Fibroblast of skin of back (primary cell): ENCODE measurements at regions not wholly inside any gene's neighbourhood (a gene's known extent, or its start where the extent isn't known, plus 50 kb on each side); places are given as distances from the start of the nearest gene placed in this dataset.

Experiments used
- DNase-seq: peaks from one replicate; pipeline ENCODE4 v3.0.0-alpha.2; 2013

- no peak for DNase-seq
Observed at GRCh38 chr17:27396045-27396444, 60.2 kb upstream of the KSR1 start.

GRCh38 chr17:27396941-27397340 is 59.3 kb upstream of the KSR1 start:
- DNase-seq, result peak; percentile 60

- no peak for DNase-seq
Observed at GRCh38 chr17:27398691-27399090, 57.6 kb upstream of the KSR1 start.

- no peak for DNase-seq
Observed at GRCh38 chr17:27400991-27401390, 55.3 kb upstream of the KSR1 start.

GRCh38 chr17:27402943-27403342 is 53.3 kb upstream of the KSR1 start:
- DNase-seq, result no peak

DNA sequence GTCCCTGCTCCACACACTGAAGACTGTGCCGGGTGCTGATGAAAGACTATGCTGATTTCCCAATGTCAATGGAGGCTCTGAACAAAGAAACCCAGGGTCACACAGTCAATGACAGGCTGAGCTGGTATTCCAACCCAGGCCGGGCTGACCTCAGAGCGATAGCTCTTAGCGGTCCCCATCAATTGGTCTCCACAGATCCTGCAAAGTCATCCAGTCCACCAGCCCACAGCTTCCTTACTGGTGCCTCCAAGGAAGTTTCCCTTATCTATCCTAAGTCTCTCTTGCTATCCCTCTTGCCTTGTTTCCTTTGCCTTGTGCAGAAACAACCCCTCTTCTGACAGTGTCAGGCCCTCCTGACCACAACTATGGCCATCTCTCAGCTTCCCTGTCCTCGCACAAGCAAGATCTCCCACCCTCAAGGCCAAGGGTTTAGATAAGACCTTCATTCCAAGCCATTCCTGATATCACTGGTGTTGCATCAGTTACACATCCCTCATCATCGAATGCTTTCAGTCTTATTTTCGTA is 52.7 kb upstream of the KSR1 start:
- no peak for DNase-seq

GRCh38 chr17:27404676-27405075 is 51.6 kb upstream of the KSR1 start:
- no peak for DNase-seq
